ENCODE measurements at regions not wholly inside any gene's neighbourhood (a gene's known extent, or its start where the extent isn't known, plus 50 kb on each side); places are given as distances from the start of the nearest gene placed in this dataset.

DNA sequence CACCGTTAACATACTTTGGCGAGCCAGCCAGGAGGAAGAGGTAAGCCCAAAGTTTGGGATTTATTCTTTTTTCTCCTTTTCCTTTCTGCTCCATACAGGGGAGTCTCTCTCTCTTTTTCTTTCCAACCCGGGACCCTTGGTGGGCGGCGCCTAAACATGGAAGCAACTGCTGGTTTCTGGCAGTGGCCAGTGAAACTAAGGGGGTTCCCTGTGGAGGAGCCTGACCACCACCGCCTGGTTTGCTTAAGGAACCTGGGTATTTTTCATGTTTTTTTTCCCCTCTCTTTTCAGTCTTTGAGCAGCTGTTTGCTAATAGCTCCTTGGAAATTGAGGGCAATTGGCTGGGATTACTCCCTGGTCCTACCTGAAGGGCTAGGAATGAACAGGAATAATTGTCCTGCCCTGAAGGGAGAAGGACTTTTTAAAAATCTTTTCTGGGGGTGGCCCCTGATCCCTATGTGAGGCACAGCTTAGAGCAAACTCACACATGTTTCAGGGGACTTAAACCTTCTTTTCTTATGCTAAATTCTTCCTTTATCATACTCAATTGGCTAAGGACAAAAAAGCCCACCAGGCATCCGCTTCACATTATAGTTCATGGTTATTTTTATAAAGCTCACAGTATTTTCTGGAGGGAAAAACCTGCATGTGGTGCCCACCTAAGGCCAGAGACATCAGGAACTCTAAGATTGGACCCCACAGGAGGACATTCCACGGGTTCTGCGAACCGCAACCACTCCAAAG lies 61.3 kb upstream of the PLD5 start:
- WGBS, 2 experiments (ENCODE audit: insufficient coverage in 2 of 2): 50 to 74% methylated on average over 2 to 5 of the region's 10 CpGs

DNA sequence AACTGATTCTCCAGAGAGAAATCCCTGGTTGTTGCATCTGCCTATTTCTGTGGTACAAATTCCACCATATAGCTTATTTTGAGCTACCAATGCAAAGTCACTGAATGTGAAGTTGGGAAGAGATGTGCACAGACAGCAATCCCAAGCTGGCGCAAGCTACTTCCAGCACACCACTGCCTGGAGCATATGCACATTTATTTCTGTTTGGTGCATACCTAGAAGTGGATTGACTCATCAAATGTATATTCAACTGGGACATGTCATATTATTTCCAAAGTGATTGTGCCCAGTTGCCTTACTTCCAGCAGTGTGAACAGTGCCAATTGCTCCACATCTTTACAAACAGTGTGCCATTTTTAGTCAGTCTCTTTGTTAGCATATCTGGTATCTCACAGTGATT lies 58.2 kb upstream of the PLD5 start:
- no peak overlapping the region for H3K4me3 ChIP-seq (ENCODE audit: extremely low read depth, insufficient read depth, low read length, poor library complexity, severe bottlenecking)
- H3K4me1 ChIP-seq (ENCODE audit: control insufficient read depth, insufficient read depth, low read length, poor library complexity, severe bottlenecking): peaks cover 8% of the 10 kb centered on the region
- H3K36me3 ChIP-seq (ENCODE audit: control insufficient read depth, insufficient read depth, low read length): no peaks in the 10 kb centered on the region
- 80 to 100% methylated on average over 1 of the region's 1 CpG for WGBS, 2 experiments (ENCODE audit: insufficient coverage in 2 of 2)
- H3K27ac ChIP-seq (ENCODE audit: low read depth, low read length, severe bottlenecking): no peak overlapping the region
- no peaks in the 10 kb centered on the region for H3K9me3 ChIP-seq (ENCODE audit: control insufficient read depth, low read length)

More for the DNA sequence above, 61.3 kb upstream of the PLD5 start:
- Histone ChIP-seq H3K9me3 (ENCODE audit: control insufficient read depth, low read length) (no peaks in the 10 kb centered on the region), H3K4me1 (ENCODE audit: control insufficient read depth, insufficient read depth, low read length, poor library complexity, severe bottlenecking) (no peaks in the 10 kb centered on the region), H3K27ac (ENCODE audit: low read depth, low read length, severe bottlenecking) (no peak overlapping the region), H3K4me3 (ENCODE audit: extremely low read depth, insufficient read depth, low read length, poor library complexity, severe bottlenecking) (no peak overlapping the region), H3K36me3 (ENCODE audit: control insufficient read depth, insufficient read depth, low read length) (no peaks in the 10 kb centered on the region)

DNA sequence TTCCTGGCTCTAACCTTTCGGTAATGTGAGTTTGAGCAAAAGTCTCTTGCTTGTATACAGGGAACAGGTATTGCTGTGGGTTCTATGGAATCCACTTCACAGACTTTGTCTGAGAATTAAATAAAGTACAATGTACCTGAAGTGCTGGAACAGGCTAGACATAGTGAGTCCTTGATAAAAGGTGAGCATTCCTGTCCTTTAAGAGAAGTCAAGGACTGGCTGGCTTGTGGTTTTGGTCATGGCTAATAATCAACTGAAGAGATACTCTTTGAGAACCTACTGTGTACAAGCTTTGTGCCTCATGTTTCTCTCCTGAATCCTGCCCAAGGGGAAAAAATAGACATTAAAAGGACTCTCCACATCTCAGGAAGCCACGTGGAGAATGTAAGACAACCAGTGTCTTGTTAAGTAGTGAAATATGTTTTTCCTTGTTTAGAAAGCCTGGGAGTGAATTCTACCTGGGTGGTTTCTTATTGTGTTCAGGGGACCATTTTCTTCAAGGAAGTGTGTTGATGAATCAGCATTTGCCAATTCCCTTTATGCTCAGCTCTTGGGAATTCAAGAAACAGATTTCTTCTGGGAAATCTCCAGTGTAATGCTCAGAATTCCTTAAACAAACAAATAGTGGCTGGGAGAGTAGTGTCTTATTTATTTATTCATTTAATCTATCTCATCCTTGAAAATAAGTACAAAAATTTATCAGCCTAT lies 55.2 kb upstream of the PLD5 start:
- H3K27ac ChIP-seq (ENCODE audit: low read depth, low read length, severe bottlenecking): no peak overlapping the region
- H3K4me3 ChIP-seq (ENCODE audit: extremely low read depth, insufficient read depth, low read length, poor library complexity, severe bottlenecking): no peak overlapping the region
- H3K9me3 ChIP-seq (ENCODE audit: control insufficient read depth, low read length): no peaks in the 10 kb centered on the region
- WGBS, 2 experiments (ENCODE audit: insufficient coverage in 2 of 2): 56 to 100% methylated on average over 1 to 2 of the region's 2 CpGs
- H3K36me3 ChIP-seq (ENCODE audit: control insufficient read depth, insufficient read depth, low read length): no peaks in the 10 kb centered on the region
- peaks cover 8% of the 10 kb centered on the region for H3K4me1 ChIP-seq (ENCODE audit: control insufficient read depth, insufficient read depth, low read length, poor library complexity, severe bottlenecking)
